ENCODE measurements at regions not wholly inside any gene's neighbourhood (a gene's known extent, or its start where the extent isn't known, plus 50 kb on each side); places are given as distances from the start of the nearest gene placed in this dataset.
"Not testable (repeated sequence)": the region's sequence is repeated elsewhere in the genome, so short reads cannot be mapped to it uniquely, and the experiment has no call there.

GRCh38 chr20:5471866-5472265 lies 138.9 kb downstream of the GPCPD1 start:
- not testable (repeated sequence) for TF ChIP-seq CHD2 (IDR thresholded peaks at IDR 0.05; ENCODE audit: low read length, partially characterized antibody); RCOR1 (IDR thresholded peaks at IDR 0.05; ENCODE audit: low read length); EP300 (IDR thresholded peaks at IDR 0.05; ENCODE audit: borderline replicate concordance in 1 of 2, low read depth in 1 of 2, low read length in 1 of 2); TCF12 (IDR thresholded peaks at IDR 0.05); NFIC (IDR thresholded peaks at IDR 0.05; ENCODE audit: borderline replicate concordance); TAF1 (IDR thresholded peaks at IDR 0.05; ENCODE audit: borderline replicate concordance, low read depth, low read length); MXI1 (IDR thresholded peaks at IDR 0.05; ENCODE audit: low read depth, low read length); NRF1 (IDR thresholded peaks at IDR 0.05; ENCODE audit: low read depth, low read length)
- TF ChIP-seq, protein P1, sequence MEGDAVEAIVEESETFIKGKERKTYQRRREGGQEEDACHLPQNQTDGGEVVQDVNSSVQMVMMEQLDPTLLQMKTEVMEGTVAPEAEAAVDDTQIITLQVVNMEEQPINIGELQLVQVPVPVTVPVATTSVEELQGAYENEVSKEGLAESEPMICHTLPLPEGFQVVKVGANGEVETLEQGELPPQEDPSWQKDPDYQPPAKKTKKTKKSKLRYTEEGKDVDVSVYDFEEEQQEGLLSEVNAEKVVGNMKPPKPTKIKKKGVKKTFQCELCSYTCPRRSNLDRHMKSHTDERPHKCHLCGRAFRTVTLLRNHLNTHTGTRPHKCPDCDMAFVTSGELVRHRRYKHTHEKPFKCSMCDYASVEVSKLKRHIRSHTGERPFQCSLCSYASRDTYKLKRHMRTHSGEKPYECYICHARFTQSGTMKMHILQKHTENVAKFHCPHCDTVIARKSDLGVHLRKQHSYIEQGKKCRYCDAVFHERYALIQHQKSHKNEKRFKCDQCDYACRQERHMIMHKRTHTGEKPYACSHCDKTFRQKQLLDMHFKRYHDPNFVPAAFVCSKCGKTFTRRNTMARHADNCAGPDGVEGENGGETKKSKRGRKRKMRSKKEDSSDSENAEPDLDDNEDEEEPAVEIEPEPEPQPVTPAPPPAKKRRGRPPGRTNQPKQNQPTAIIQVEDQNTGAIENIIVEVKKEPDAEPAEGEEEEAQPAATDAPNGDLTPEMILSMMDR (IDR thresholded peaks at IDR 0.05) = not testable (repeated sequence)
- TF ChIP-seq, protein P2, sequence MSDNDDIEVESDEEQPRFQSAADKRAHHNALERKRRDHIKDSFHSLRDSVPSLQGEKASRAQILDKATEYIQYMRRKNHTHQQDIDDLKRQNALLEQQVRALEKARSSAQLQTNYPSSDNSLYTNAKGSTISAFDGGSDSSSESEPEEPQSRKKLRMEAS (IDR thresholded peaks at IDR 0.05; ENCODE audit: low read depth) = not testable (repeated sequence)

All from SK-N-SH (cell line).